GM23338 (cell line): ENCODE measurements at regions not wholly inside any gene's neighbourhood (a gene's known extent, or its start where the extent isn't known, plus 50 kb on each side); places are given as distances from the start of the nearest gene placed in this dataset.

ENCODE experiments used
- ATAC-seq: fragments of 200-7000 bp; cut with Tn5 transposase; 3 replicates; pipeline ENCODE4 v1.9.1; 2020
- DNase-seq: peaks from one replicate; pipeline ENCODE4 v3.0.0-alpha.2; 2015; ENCODE audit warnings: low spot score
- H2AFZ ChIP-seq: fragments of 200-600 bp; sonication (generic); 2 replicates; pipeline ENCODE4 v1.8.0; 2016; ENCODE audit warnings: antibody characterized with exemption, mild to moderate bottlenecking, moderate library complexity
- H3F3A ChIP-seq: fragments of 200-600 bp; sonication (generic); replicated peaks from 2 replicates; pipeline ENCODE4 v1.8.0; 2017; ENCODE audit warnings: antibody characterized with exemption, mixed run types, low read depth
- H3K27ac ChIP-seq: fragments of 200-600 bp; sonication (generic); 2 replicates; pipeline ENCODE4 v1.6.1; 2016; ENCODE audit warnings: low read depth
- H3K27me3 ChIP-seq: fragments of 200-600 bp; sonication (generic); 2 replicates; pipeline ENCODE4 v1.8.0; 2016; ENCODE audit warnings: mild to moderate bottlenecking, mixed run types, moderate library complexity; ENCODE audit not compliant: insufficient read depth
- H3K36me3 ChIP-seq: fragments of 200-600 bp; sonication (generic); 2 replicates; pipeline ENCODE4 v1.8.0; 2016; ENCODE audit warnings: mild to moderate bottlenecking; ENCODE audit not compliant: insufficient read depth
- H3K4me1 ChIP-seq: fragments of 200-600 bp; sonication (generic); 2 replicates; pipeline ENCODE4 v1.8.0; 2016; ENCODE audit warnings: mild to moderate bottlenecking, moderate library complexity; ENCODE audit not compliant: insufficient read depth
- H3K4me2 ChIP-seq: fragments of 200-600 bp; sonication (generic); 2 replicates; pipeline ENCODE4 v1.7.1; 2017; ENCODE audit warnings: mixed run types
- H3K4me3 ChIP-seq: fragments of 200-600 bp; sonication (generic); 2 replicates; pipeline ENCODE4 v1.6.1; 2016; ENCODE audit warnings: mixed run types
- H3K79me2 ChIP-seq: fragments of 200-600 bp; sonication (generic); replicated peaks from 2 replicates; pipeline ENCODE4 v1.8.0; 2017; ENCODE audit warnings: mild to moderate bottlenecking; ENCODE audit not compliant: insufficient read depth
- H3K9me2 ChIP-seq: fragments of 200-600 bp; sonication (generic); 2 replicates; pipeline ENCODE4 v1.8.0; 2017; ENCODE audit not compliant: insufficient read depth
- H4K20me1 ChIP-seq: fragments of 200-600 bp; sonication (generic); replicated peaks from 2 replicates; pipeline ENCODE4 v1.8.0; 2017; ENCODE audit warnings: mild to moderate bottlenecking; ENCODE audit not compliant: insufficient read depth
- H3K27ac Mint-ChIP-seq: 2 replicates; pipeline ENCODE4 v1.8.0; 2020; ENCODE audit warnings: inconsistent platforms, mild to moderate bottlenecking, moderate library complexity, mixed read lengths
- H3K27me3 Mint-ChIP-seq: 3 replicates; pipeline ENCODE4 v1.8.0; 2022; ENCODE audit warnings: low read depth, mild to moderate bottlenecking, moderate library complexity, mixed read lengths, inconsistent platforms; ENCODE audit not compliant: insufficient read depth, poor library complexity
- H3K36me3 Mint-ChIP-seq: 3 replicates; pipeline ENCODE4 v1.8.0; 2021; ENCODE audit warnings: low read depth, mild to moderate bottlenecking, inconsistent platforms, moderate library complexity, mixed read lengths
- H3K4me1 Mint-ChIP-seq: 3 replicates; pipeline ENCODE4 v1.8.0; 2020; ENCODE audit warnings: mild to moderate bottlenecking, inconsistent platforms, mixed read lengths
- H3K4me3 Mint-ChIP-seq: 3 replicates; pipeline ENCODE4 v1.8.0; 2021; ENCODE audit warnings: moderate library complexity, mild to moderate bottlenecking, inconsistent platforms, mixed read lengths
- H3K9me3 Mint-ChIP-seq: 3 replicates; pipeline ENCODE4 v1.8.0; 2020; ENCODE audit warnings: moderate library complexity, mild to moderate bottlenecking, inconsistent platforms, mixed read lengths
- CREB1 ChIP-seq: fragments of 250-450 bp; sonication (Bioruptor Pico); IDR thresholded peaks from 2 replicates; pipeline ENCODE4 v1.5.0; 2020; ENCODE audit warnings: low read depth, mild to moderate bottlenecking, moderate library complexity
- EZH2 ChIP-seq: fragments of 200-600 bp; sonication (generic); IDR thresholded peaks from one replicate; pipeline ENCODE4 v1.8.0; 2017; ENCODE audit warnings: antibody characterized with exemption, mild to moderate bottlenecking, low read depth; ENCODE audit not compliant: unreplicated experiment
- EZH2phosphoT487 ChIP-seq: fragments of 200-600 bp; sonication (generic); IDR thresholded peaks from one replicate; pipeline ENCODE4 v1.8.1; 2018; ENCODE audit warnings: antibody characterized with exemption; ENCODE audit not compliant: unreplicated experiment
- JUNB ChIP-seq: IDR thresholded peaks from one replicate; pipeline ENCODE4 v1.6.1; 2016; ENCODE audit warnings: antibody characterized with exemption; ENCODE audit not compliant: unreplicated experiment
- NANOG ChIP-seq: IDR thresholded peaks from 2 replicates; pipeline ENCODE4 v1.6.1; 2016; ENCODE audit warnings: antibody characterized with exemption, borderline replicate concordance
- POLR2AphosphoS5 ChIP-seq: IDR thresholded peaks from 2 replicates; pipeline ENCODE4 v1.6.1; 2016; ENCODE audit warnings: antibody characterized with exemption, low read depth
- STAT1 ChIP-seq: IDR thresholded peaks from one replicate; pipeline ENCODE4 v1.6.1; 2016; ENCODE audit warnings: antibody characterized with exemption; ENCODE audit not compliant: unreplicated experiment
- ZNF331 ChIP-seq: fragments of 250-450 bp; sonication (Bioruptor Pico); IDR thresholded peaks from 2 replicates; pipeline ENCODE4 v1.5.0; 2020; ENCODE audit warnings: low read depth, mild to moderate bottlenecking, moderate library complexity
- TF ChIP-seq, protein P1 (sequence below), 2 experiments: fragments of 200-600 bp in 1 of 2; sonication (generic) in 1 of 2; conservative IDR thresholded peaks; 2 replicates each; pipeline versions ENCODE4 v1.5.1 to v1.6.1; 2016 to 2017; ENCODE audit warnings: antibody characterized with exemption in 2 of 2, low read depth in 2 of 2, mild to moderate bottlenecking in 2 of 2, moderate library complexity in 1 of 2
- TF ChIP-seq, protein P2 (sequence below): fragments of 250-450 bp; sonication (Bioruptor Pico); IDR thresholded peaks from 2 replicates; pipeline ENCODE4 v1.5.0; 2020; ENCODE audit warnings: mild to moderate bottlenecking, moderate library complexity
- TF ChIP-seq, protein P3 (sequence below): IDR thresholded peaks from one replicate; pipeline ENCODE4 v1.6.1; 2018; ENCODE audit warnings: antibody characterized with exemption; ENCODE audit not compliant: unreplicated experiment
- TF ChIP-seq, protein P4 (sequence below): IDR thresholded peaks from 2 replicates; pipeline ENCODE4 v1.6.1; 2016; ENCODE audit warnings: antibody characterized with exemption

DNA sequence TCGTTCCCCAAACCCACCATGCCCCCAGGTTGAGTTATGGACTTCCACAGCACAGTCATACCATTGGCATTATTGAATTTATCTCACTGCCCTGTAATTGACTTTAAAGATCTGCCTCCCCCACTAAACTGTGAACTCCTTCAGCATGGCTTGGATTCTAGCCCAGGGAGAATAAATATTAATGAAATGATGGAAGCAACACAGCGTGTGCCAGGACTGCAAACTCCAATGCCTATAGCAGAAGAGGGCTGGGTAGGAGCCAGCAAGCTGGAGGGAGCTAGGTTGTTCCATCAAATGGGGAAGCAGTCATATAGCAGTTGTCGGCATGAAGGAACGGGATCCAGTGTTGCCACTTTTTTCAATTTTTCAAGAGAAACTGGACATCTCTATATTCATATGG lies 69.0 kb upstream of the MSX2 start (continued):
- TF ChIP-seq JUNB = no peak
- TF ChIP-seq, protein P1, sequence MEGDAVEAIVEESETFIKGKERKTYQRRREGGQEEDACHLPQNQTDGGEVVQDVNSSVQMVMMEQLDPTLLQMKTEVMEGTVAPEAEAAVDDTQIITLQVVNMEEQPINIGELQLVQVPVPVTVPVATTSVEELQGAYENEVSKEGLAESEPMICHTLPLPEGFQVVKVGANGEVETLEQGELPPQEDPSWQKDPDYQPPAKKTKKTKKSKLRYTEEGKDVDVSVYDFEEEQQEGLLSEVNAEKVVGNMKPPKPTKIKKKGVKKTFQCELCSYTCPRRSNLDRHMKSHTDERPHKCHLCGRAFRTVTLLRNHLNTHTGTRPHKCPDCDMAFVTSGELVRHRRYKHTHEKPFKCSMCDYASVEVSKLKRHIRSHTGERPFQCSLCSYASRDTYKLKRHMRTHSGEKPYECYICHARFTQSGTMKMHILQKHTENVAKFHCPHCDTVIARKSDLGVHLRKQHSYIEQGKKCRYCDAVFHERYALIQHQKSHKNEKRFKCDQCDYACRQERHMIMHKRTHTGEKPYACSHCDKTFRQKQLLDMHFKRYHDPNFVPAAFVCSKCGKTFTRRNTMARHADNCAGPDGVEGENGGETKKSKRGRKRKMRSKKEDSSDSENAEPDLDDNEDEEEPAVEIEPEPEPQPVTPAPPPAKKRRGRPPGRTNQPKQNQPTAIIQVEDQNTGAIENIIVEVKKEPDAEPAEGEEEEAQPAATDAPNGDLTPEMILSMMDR (conservative IDR thresholded peaks at IDR 0.05; ENCODE audit: low read depth in 2 of 2) = no peak
- no peak for TF ChIP-seq CREB1
- no peak for TF ChIP-seq STAT1

DNA sequence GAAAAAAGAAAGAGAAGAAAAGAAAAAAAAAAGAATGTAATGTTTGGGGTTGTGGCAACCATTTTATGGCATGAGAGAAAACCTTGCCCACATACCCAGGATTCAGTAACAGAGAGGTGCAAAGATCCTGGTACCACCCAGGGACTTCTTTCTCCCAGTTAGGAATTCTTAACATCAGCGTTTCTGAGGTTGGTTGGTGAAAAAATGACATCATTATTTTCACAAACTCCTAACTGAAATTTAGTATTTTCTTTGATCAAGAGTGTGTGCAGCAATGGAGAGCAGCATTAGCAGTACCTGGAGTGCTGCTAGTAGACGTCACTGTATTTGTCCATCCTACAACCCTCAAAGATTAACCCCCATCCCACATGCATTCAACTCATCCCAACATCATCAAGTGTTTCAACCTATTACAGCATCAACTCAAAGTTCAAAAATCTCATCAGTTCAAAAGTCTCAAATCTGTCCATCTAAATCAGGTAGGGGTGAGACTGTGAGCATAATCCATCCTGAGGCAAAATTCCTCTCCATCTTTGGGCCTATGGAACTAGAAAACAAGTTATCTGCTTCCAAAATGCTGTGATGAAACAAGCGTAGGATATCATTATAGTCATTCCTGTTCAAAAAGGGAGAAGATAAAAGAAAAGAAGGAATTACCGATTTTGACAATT lies 60.1 kb upstream of the MSX2 start:
- H3K27me3 ChIP-seq = no peaks in the 10 kb centered on the region
- peaks cover 8% of the 10 kb centered on the region; the same call in 2 of the 3 replicates for H3K36me3 Mint-ChIP-seq
- H3K9me3 Mint-ChIP-seq = peaks cover 13% of the 10 kb centered on the region
- H3K79me2 ChIP-seq = no peaks in the 10 kb centered on the region
- H4K20me1 ChIP-seq = no peaks in the 10 kb centered on the region
- H3K4me3 ChIP-seq = no peak overlapping the region
- no peak for ATAC-seq
- H3F3A ChIP-seq = no peaks in the 10 kb centered on the region
- H2AFZ ChIP-seq = no peak overlapping the region
- no peak overlapping the region for H3K27ac Mint-ChIP-seq
- no peaks in the 10 kb centered on the region for H3K36me3 ChIP-seq
- no peak for DNase-seq
- peaks cover 13% of the 10 kb centered on the region for H3K4me1 ChIP-seq
- peaks cover 8% of the 10 kb centered on the region for H3K4me1 Mint-ChIP-seq
- H3K27me3 Mint-ChIP-seq = no peaks in the 10 kb centered on the region
- H3K4me3 Mint-ChIP-seq = no peak overlapping the region
- H3K9me2 ChIP-seq = 0 out of 2 replicates have a peak, but pooled peaks cover 3% of the 10 kb centered on the region
- no peak overlapping the region for H3K4me2 ChIP-seq
- H3K27ac ChIP-seq = no peak overlapping the region
- TF ChIP-seq POLR2AphosphoS5 (no peak), EZH2phosphoT487 (no peak), EZH2 (no peak), JUNB (no peak), NANOG (no peak), STAT1 (no peak), ZNF331 (CRISPR knock-in tag) (no peak), CREB1 (no peak)
- TF ChIP-seq, protein P2, sequence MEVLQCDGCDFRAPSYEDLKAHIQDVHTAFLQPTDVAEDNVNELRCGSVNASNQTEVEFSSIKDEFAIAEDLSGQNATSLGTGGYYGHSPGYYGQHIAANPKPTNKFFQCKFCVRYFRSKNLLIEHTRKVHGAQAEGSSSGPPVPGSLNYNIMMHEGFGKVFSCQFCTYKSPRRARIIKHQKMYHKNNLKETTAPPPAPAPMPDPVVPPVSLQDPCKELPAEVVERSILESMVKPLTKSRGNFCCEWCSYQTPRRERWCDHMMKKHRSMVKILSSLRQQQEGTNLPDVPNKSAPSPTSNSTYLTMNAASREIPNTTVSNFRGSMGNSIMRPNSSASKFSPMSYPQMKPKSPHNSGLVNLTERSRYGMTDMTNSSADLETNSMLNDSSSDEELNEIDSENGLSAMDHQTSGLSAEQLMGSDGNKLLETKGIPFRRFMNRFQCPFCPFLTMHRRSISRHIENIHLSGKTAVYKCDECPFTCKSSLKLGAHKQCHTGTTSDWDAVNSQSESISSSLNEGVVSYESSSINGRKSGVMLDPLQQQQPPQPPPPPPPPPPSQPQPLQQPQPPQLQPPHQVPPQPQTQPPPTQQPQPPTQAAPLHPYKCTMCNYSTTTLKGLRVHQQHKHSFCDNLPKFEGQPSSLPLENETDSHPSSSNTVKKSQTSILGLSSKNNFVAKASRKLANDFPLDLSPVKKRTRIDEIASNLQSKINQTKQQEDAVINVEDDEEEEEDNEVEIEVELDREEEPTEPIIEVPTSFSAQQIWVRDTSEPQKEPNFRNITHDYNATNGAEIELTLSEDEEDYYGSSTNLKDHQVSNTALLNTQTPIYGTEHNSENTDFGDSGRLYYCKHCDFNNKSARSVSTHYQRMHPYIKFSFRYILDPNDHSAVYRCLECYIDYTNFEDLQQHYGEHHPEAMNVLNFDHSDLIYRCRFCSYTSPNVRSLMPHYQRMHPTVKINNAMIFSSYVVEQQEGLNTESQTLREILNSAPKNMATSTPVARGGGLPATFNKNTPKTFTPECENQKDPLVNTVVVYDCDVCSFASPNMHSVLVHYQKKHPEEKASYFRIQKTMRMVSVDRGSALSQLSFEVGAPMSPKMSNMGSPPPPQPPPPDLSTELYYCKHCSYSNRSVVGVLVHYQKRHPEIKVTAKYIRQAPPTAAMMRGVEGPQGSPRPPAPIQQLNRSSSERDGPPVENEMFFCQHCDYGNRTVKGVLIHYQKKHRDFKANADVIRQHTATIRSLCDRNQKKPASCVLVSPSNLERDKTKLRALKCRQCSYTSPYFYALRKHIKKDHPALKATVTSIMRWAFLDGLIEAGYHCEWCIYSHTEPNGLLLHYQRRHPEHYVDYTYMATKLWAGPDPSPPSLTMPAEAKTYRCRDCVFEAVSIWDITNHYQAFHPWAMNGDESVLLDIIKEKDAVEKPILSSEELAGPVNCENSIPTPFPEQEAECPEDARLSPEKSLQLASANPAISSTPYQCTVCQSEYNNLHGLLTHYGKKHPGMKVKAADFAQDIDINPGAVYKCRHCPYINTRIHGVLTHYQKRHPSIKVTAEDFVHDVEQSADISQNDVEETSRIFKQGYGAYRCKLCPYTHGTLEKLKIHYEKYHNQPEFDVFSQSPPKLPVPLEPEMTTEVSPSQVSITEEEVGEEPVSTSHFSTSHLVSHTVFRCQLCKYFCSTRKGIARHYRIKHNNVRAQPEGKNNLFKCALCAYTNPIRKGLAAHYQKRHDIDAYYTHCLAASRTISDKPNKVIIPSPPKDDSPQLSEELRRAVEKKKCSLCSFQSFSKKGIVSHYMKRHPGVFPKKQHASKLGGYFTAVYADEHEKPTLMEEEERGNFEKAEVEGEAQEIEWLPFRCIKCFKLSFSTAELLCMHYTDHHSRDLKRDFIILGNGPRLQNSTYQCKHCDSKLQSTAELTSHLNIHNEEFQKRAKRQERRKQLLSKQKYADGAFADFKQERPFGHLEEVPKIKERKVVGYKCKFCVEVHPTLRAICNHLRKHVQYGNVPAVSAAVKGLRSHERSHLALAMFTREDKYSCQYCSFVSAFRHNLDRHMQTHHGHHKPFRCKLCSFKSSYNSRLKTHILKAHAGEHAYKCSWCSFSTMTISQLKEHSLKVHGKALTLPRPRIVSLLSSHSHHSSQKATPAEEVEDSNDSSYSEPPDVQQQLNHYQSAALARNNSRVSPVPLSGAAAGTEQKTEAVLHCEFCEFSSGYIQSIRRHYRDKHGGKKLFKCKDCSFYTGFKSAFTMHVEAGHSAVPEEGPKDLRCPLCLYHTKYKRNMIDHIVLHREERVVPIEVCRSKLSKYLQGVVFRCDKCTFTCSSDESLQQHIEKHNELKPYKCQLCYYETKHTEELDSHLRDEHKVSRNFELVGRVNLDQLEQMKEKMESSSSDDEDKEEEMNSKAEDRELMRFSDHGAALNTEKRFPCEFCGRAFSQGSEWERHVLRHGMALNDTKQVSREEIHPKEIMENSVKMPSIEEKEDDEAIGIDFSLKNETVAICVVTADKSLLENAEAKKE (CRISPR knock-in tag) = no peak
- TF ChIP-seq, protein P3, sequence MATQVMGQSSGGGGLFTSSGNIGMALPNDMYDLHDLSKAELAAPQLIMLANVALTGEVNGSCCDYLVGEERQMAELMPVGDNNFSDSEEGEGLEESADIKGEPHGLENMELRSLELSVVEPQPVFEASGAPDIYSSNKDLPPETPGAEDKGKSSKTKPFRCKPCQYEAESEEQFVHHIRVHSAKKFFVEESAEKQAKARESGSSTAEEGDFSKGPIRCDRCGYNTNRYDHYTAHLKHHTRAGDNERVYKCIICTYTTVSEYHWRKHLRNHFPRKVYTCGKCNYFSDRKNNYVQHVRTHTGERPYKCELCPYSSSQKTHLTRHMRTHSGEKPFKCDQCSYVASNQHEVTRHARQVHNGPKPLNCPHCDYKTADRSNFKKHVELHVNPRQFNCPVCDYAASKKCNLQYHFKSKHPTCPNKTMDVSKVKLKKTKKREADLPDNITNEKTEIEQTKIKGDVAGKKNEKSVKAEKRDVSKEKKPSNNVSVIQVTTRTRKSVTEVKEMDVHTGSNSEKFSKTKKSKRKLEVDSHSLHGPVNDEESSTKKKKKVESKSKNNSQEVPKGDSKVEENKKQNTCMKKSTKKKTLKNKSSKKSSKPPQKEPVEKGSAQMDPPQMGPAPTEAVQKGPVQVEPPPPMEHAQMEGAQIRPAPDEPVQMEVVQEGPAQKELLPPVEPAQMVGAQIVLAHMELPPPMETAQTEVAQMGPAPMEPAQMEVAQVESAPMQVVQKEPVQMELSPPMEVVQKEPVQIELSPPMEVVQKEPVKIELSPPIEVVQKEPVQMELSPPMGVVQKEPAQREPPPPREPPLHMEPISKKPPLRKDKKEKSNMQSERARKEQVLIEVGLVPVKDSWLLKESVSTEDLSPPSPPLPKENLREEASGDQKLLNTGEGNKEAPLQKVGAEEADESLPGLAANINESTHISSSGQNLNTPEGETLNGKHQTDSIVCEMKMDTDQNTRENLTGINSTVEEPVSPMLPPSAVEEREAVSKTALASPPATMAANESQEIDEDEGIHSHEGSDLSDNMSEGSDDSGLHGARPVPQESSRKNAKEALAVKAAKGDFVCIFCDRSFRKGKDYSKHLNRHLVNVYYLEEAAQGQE = no peak
- TF ChIP-seq, protein P4, sequence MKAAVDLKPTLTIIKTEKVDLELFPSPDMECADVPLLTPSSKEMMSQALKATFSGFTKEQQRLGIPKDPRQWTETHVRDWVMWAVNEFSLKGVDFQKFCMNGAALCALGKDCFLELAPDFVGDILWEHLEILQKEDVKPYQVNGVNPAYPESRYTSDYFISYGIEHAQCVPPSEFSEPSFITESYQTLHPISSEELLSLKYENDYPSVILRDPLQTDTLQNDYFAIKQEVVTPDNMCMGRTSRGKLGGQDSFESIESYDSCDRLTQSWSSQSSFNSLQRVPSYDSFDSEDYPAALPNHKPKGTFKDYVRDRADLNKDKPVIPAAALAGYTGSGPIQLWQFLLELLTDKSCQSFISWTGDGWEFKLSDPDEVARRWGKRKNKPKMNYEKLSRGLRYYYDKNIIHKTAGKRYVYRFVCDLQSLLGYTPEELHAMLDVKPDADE = no peak
